Progenitor cell of endocrine pancreas (in vitro differentiated cells): ENCODE measurements at regions not wholly inside any gene's neighbourhood (a gene's known extent, or its start where the extent isn't known, plus 50 kb on each side); places are given as distances from the start of the nearest gene placed in this dataset.
"Not testable (repeated sequence)": the region's sequence is repeated elsewhere in the genome, so short reads cannot be mapped to it uniquely, and the experiment has no call there.

Experiments
- DNase-seq: peaks from one replicate; pipeline ENCODE4 v3.0.0; 2021; ENCODE audit warnings: low spot score; ENCODE audit not compliant: unreplicated experiment
- H3K27ac Mint-ChIP-seq: 2 replicates; pipeline ENCODE4 v1.8.0; 2021; ENCODE audit warnings: mild to moderate bottlenecking, moderate library complexity, mixed read lengths
- H3K27me3 Mint-ChIP-seq: 2 replicates; pipeline ENCODE4 v1.8.0; 2021; ENCODE audit warnings: mixed read lengths
- H3K36me3 Mint-ChIP-seq: 2 replicates; pipeline ENCODE4 v1.8.0; 2022; ENCODE audit warnings: mixed read lengths; ENCODE audit not compliant: insufficient read depth
- H3K4me1 Mint-ChIP-seq: 2 replicates; pipeline ENCODE4 v1.8.0; 2021; ENCODE audit warnings: low read depth, mixed read lengths
- H3K4me3 Mint-ChIP-seq: 2 replicates; pipeline ENCODE4 v1.8.0; 2021; ENCODE audit warnings: low read depth, mild to moderate bottlenecking, moderate library complexity, mixed read lengths
- H3K9me3 Mint-ChIP-seq: 2 replicates; pipeline ENCODE4 v1.8.0; 2021; ENCODE audit warnings: low read depth, mixed read lengths
- CTCF ChIP-seq: fragments of 200-600 bp; sonication (generic); IDR thresholded peaks from one replicate; pipeline ENCODE4 v1.5.0; 2021; ENCODE audit warnings: antibody characterized with exemption, mild to moderate bottlenecking; ENCODE audit not compliant: unreplicated experiment

DNA sequence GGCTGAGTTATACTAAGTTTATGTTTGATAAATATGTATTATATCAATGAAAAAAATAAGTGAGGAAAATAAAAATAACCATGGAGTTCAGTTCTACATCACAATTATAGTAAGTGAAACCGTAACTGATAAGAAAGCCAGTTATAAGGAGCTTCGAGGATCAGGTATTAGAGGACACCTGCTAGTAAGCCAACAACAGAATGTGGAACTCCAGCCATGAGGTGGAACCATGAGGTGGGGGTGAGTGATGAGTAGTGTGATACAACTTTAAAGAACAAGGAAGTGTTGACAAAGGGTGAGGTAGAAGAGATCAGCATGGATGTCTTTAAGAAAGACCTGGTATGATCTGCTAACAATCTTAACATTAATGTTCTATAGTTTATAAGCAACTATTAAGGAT is 452.9 kb downstream of the GUCY1A2 start:
- Mint-ChIP-seq H3K27ac (no peak overlapping the region), H3K36me3 (no peaks in the 10 kb centered on the region), H3K4me1 (no peaks in the 10 kb centered on the region), H3K9me3 (peaks cover 9% of the 10 kb centered on the region), H3K27me3 (no peaks in the 10 kb centered on the region), H3K4me3 (no peak overlapping the region)
- DNase-seq: no peak
- no peak for TF ChIP-seq CTCF

- Mint-ChIP-seq H3K27ac (no peak overlapping the region), H3K9me3 (peaks cover 19% of the 10 kb centered on the region)
- no peak for DNase-seq
Observed at GRCh38 chr11:106568632-106569031, 449.6 kb downstream of the GUCY1A2 start.

DNA sequence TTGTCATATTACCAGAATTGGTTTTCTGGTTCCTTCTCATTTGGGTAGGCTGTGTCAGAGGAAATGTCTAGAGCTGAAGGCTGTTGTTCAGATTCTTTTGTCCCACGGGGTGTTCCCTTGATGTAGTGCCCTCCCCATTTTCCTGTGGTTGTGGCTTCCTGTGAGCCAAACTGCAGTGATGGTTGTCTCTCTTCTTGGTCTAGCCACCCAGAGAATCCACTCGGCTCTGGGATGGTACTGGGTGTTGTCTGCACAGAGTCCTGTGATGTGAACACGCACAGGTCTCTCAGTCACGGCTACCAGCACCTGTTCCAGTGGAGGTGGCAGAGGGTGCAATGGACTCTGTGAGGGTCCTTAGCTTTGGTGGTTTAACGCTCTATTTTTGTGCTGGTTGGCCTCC is 440.9 kb downstream of the GUCY1A2 start:
- H3K27me3 Mint-ChIP-seq, H3K36me3 Mint-ChIP-seq, H3K27ac Mint-ChIP-seq, DNase-seq, H3K4me3 Mint-ChIP-seq, H3K4me1 Mint-ChIP-seq: not testable (repeated sequence)
- H3K9me3 Mint-ChIP-seq: peaks cover 31% of the 10 kb centered on the region

More at GRCh38 chr11:106568632-106569031, 449.6 kb downstream of the GUCY1A2 start:
- no peak for TF ChIP-seq CTCF
- H3K4me1 Mint-ChIP-seq: no peaks in the 10 kb centered on the region
- peaks cover 2% of the 10 kb centered on the region for H3K36me3 Mint-ChIP-seq
- H3K27me3 Mint-ChIP-seq: no peaks in the 10 kb centered on the region
- H3K4me3 Mint-ChIP-seq: no peak overlapping the region

GRCh38 chr11:106581399-106581798 is 436.9 kb downstream of the GUCY1A2 start:
- H3K9me3 Mint-ChIP-seq: peaks cover 17% of the 10 kb centered on the region
- no peak for DNase-seq
- no peak for TF ChIP-seq CTCF
- H3K4me3 Mint-ChIP-seq: no peak overlapping the region
- no peak overlapping the region for H3K27ac Mint-ChIP-seq
- no peaks in the 10 kb centered on the region for H3K4me1 Mint-ChIP-seq
- no peaks in the 10 kb centered on the region for H3K27me3 Mint-ChIP-seq
- peaks cover 9% of the 10 kb centered on the region for H3K36me3 Mint-ChIP-seq

GRCh38 chr11:106585061-106585460 is 433.2 kb downstream of the GUCY1A2 start:
- no peak overlapping the region for H3K4me3 Mint-ChIP-seq
- peaks cover 7% of the 10 kb centered on the region for H3K9me3 Mint-ChIP-seq
- no peak for DNase-seq
- no peak overlapping the region for H3K27ac Mint-ChIP-seq
- H3K4me1 Mint-ChIP-seq: no peaks in the 10 kb centered on the region
- no peak for TF ChIP-seq CTCF
- peaks cover 6% of the 10 kb centered on the region for H3K36me3 Mint-ChIP-seq
- H3K27me3 Mint-ChIP-seq: no peaks in the 10 kb centered on the region

DNA sequence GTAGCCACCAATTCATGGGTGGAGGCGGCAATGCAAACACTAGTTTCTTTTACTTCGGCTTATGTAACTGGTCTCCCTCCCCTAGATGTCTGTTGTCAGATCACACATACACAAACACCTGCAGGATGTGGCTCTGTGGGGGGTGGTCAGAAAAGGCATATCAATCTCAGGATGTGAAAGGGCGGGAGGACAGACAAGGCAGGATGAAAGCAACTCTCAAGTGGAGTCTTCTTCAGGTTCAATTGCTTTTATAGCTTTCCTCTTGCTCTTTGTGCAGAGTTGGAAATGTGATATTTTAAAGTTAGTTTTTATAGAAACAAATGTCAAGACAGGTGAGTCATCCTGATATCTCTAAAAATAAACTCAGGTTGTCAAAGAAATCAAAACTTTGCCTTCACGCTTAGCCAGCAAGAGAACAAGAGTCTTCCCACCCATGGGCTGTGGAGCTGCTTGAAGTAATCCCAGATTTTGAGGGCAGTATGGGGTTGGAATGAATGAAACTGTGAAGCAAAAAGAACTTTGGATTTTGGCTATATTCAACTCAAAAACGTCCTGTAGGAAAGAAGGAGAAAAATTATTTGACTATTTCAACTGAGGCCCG is 423.4 kb downstream of the GUCY1A2 start:
- H3K27ac Mint-ChIP-seq: no peak overlapping the region
- H3K36me3 Mint-ChIP-seq: no peaks in the 10 kb centered on the region
- no peaks in the 10 kb centered on the region for H3K27me3 Mint-ChIP-seq
- H3K4me3 Mint-ChIP-seq: no peak overlapping the region
- no peak for TF ChIP-seq CTCF
- H3K9me3 Mint-ChIP-seq: peaks cover 20% of the 10 kb centered on the region
- DNase-seq: no peak
- H3K4me1 Mint-ChIP-seq: peaks cover 7% of the 10 kb centered on the region
